A549 (cell line): ENCODE measurements at regions not wholly inside any gene's neighbourhood (a gene's known extent, or its start where the extent isn't known, plus 50 kb on each side); places are given as distances from the start of the nearest gene placed in this dataset.

Source experiments
- BHLHE40 ChIP-seq: IDR thresholded peaks from 2 replicates; pipeline ENCODE4 v1.6.1; 2012; ENCODE audit warnings: low read depth, low read length, inconsistent platforms
- KDM5A ChIP-seq: fragments of 200-600 bp; sonication (generic); IDR thresholded peaks from 2 replicates; pipeline ENCODE4 v1.6.1; 2016; ENCODE audit warnings: antibody characterized with exemption, mild to moderate bottlenecking
- MAFK ChIP-seq: fragments of 450-650 bp; IDR thresholded peaks from 2 replicates; pipeline ENCODE4 v1.6.1; 2014; ENCODE audit not compliant: partially characterized antibody
- NR3C1 ChIP-seq: fragments of >200 bp; sonication (Bioruptor Twin); formaldehyde crosslinking; IDR thresholded peaks from 3 replicates; pipeline ENCODE4 v1.6.1; 2017
- RAD21 ChIP-seq, 2 experiments: fragments of >200 bp in 1 of 2; sonication (Bioruptor Twin) in 1 of 2; formaldehyde crosslinking in 1 of 2; IDR thresholded peaks in 1 of 2; conservative IDR thresholded peaks in 1 of 2; 2 replicates in 1 of 2; 3 replicates in 1 of 2; pipeline ENCODE4 v1.6.1; 2012 to 2018; ENCODE audit warnings: inconsistent platforms in 1 of 2
- SMC3 ChIP-seq: fragments of >200 bp; sonication (Bioruptor Twin); formaldehyde crosslinking; IDR thresholded peaks from 3 replicates; pipeline ENCODE4 v1.6.1; 2018; ENCODE audit warnings: inconsistent platforms
- ZC3H11A ChIP-seq: fragments of 450-650 bp; IDR thresholded peaks from 2 replicates; pipeline ENCODE4 v1.6.1; 2014; ENCODE audit warnings: antibody characterized with exemption, mild to moderate bottlenecking
- TF ChIP-seq, protein P1 (sequence below): fragments of >200 bp; sonication (Bioruptor Twin); formaldehyde crosslinking; IDR thresholded peaks from 3 replicates; pipeline ENCODE4 v1.5.1; 2016
- TF ChIP-seq, protein P2 (sequence below): fragments of 450-650 bp; IDR thresholded peaks from 2 replicates; pipeline ENCODE4 v1.6.1; 2014; ENCODE audit warnings: antibody characterized with exemption
- TF ChIP-seq, protein P3 (sequence below): fragments of 250-450 bp; sonication (Bioruptor Pico); IDR thresholded peaks from 2 replicates; pipeline ENCODE4 v1.5.0; 2021; ENCODE audit warnings: mild to moderate bottlenecking, moderate library complexity, borderline replicate concordance

DNA sequence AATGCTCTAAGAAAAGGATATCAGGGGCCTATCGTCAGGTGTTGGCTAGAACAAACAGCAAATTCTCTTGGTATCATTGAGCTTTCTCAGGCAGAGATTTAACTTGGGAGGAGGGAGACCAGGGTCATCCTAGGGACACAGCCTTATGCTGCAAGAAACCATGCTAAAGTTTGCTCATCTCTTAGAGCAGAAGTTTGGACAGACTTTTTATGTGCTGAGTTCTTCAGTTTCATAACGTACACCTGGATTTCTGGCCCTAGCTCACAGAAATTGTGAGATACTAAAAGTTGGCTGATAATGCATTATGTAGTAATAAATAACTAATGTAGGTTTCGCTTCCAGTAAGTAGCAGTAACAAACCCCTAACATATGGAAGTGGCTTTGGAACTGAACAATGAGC is 1359.8 kb upstream of the CDH9 start:
- no peak for TF ChIP-seq BHLHE40
- TF ChIP-seq, protein P1, sequence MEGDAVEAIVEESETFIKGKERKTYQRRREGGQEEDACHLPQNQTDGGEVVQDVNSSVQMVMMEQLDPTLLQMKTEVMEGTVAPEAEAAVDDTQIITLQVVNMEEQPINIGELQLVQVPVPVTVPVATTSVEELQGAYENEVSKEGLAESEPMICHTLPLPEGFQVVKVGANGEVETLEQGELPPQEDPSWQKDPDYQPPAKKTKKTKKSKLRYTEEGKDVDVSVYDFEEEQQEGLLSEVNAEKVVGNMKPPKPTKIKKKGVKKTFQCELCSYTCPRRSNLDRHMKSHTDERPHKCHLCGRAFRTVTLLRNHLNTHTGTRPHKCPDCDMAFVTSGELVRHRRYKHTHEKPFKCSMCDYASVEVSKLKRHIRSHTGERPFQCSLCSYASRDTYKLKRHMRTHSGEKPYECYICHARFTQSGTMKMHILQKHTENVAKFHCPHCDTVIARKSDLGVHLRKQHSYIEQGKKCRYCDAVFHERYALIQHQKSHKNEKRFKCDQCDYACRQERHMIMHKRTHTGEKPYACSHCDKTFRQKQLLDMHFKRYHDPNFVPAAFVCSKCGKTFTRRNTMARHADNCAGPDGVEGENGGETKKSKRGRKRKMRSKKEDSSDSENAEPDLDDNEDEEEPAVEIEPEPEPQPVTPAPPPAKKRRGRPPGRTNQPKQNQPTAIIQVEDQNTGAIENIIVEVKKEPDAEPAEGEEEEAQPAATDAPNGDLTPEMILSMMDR, result no peak
- no peak for TF ChIP-seq ZC3H11A
- no peak for TF ChIP-seq NR3C1
- TF ChIP-seq, protein P2, sequence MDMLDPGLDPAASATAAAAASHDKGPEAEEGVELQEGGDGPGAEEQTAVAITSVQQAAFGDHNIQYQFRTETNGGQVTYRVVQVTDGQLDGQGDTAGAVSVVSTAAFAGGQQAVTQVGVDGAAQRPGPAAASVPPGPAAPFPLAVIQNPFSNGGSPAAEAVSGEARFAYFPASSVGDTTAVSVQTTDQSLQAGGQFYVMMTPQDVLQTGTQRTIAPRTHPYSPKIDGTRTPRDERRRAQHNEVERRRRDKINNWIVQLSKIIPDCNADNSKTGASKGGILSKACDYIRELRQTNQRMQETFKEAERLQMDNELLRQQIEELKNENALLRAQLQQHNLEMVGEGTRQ, result no peak
- TF ChIP-seq KDM5A, result no peak
- no peak for TF ChIP-seq RAD21 (conservative IDR thresholded peaks at IDR 0.05 in 1 of 2, IDR thresholded peaks at IDR 0.05 in 1 of 2)
- TF ChIP-seq, protein P3, sequence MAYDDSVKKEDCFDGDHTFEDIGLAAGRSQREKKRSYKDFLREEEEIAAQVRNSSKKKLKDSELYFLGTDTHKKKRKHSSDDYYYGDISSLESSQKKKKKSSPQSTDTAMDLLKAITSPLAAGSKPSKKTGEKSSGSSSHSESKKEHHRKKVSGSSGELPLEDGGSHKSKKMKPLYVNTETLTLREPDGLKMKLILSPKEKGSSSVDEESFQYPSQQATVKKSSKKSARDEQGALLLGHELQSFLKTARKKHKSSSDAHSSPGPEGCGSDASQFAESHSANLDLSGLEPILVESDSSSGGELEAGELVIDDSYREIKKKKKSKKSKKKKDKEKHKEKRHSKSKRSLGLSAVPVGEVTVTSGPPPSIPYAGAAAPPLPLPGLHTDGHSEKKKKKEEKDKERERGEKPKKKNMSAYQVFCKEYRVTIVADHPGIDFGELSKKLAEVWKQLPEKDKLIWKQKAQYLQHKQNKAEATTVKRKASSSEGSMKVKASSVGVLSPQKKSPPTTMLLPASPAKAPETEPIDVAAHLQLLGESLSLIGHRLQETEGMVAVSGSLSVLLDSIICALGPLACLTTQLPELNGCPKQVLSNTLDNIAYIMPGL (CRISPR knock-in tag), result no peak
- no peak for TF ChIP-seq SMC3
- TF ChIP-seq MAFK, result no peak
